Stimulated activated CD8-positive, alpha-beta memory T cell treated with anti-CD3 and anti-CD28 coated beads, Interleukin-2, amount 100 ng/mL, for 48 hours (primary cell): ENCODE measurements at regions not wholly inside any gene's neighbourhood (a gene's known extent, or its start where the extent isn't known, plus 50 kb on each side); places are given as distances from the start of the nearest gene placed in this dataset.
"Not testable (repeated sequence)": the region's sequence is repeated elsewhere in the genome, so short reads cannot be mapped to it uniquely, and the experiment has no call there.

Experiments
- DNase-seq, 2 donors: peaks; one replicate each; pipeline ENCODE4 v3.0.0-alpha.2; 2020; ENCODE audit warnings: low read depth in 2 of 2

GRCh38 chr14:87059060-87059839 lies 933.7 kb downstream of the GALC start:
- DNase-seq, result no peak

- no peak for DNase-seq
These were observed 938.0 kb downstream of the GALC start for GRCh38 chr14:87055007-87055406.

DNA sequence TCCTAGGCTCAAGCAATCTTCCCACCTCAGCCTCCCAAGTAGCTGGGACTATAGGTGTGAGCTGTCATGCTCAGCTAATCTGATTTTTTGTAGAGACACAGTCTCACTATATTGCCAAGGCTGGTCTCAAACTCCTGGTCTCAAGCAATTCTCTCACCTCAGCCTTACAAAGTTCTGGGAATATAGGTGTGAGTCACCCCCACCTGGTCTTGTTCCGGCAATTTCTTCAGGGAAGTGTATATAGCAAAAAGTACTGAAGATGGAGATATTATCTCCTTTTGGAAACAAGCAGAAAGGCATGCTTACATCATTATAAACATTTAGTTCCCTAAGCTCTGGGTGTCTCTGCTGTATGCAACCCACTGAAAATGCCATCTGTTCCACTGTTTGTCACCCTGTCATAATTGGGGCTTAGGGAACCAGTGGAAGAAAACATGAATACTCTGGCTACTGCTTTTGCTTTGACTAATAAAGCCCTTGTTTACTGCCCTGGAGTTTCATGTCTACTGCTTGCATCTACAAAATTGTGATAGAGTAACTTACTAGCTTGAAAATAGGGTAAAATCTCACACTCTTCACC lies 940.2 kb downstream of the GALC start:
- no peak for DNase-seq

DNA sequence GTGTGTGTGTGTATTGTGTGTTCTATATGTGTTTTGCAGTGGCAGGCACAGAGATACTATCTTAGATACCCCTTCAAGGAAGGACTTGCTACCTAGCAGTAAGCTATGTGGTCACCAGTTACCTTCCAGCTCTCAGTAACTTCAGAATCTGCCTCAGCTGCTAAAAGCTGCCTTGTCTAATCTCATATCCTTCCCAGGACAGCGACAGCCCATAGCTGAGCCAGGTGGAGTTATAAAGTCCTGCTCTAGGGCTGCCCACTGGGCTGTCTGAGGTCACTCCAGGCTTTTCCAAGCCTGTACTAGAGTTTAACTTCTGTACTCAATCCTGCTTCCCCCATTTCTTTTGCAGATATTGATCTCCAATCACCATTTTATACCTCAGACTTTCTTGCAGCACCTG lies 942.6 kb downstream of the GALC start:
- DNase-seq, result no peak

- DNase-seq, result no peak
These were observed 943.0 kb downstream of the GALC start for GRCh38 chr14:87049950-87050349.

GRCh38 chr14:87046960-87047359 lies 946.0 kb downstream of the GALC start:
- no peak for DNase-seq

GRCh38 chr14:87045956-87046355 lies 947.0 kb downstream of the GALC start:
- no peak for DNase-seq

GRCh38 chr14:87045246-87045645 lies 947.7 kb downstream of the GALC start:
- DNase-seq, result no peak

DNA sequence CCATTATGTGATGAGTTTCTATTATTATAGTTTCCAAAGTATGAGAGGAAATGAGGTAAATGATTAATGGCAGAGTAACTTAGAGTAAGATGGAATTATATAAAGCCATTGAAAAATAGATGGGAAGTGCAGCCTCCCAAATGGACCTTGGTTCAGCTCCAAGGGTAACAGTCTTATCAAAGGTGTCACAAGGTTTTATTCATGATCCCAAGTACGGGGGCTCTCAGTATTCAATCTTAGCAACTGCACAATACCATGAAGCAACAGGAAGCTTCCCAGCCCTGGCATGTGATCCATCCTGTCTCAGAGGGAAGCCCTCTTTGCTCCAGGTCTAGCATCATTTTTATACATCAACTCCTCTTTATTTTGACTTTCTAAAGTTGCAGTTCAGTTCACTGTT lies 948.2 kb downstream of the GALC start:
- no peak for DNase-seq

DNA sequence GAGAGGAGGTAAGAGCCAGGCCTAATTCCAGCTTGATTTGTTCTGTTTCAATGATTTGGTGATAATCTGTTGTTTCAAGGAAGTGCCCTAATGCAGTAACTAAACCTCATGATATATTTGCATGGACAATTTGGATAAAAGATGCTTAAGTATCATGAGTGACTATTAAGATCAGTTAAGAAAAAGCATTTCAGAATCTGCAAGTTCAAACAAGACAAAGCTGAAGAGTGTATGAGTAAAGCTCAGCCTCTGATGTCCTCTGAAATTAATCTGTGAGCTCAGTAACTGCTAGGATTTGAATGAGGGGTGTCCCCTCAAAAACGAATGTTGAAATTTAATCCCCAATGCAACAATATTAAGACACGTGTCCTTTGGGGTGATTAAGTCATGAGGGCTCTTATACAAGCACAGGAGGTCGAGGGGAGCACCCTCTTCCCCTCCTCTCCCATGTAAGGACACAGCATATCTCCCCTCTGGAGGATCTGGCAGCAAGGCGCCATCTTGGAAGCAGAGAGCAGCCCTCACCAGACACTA lies 949.2 kb downstream of the GALC start:
- DNase-seq, result no peak

DNA sequence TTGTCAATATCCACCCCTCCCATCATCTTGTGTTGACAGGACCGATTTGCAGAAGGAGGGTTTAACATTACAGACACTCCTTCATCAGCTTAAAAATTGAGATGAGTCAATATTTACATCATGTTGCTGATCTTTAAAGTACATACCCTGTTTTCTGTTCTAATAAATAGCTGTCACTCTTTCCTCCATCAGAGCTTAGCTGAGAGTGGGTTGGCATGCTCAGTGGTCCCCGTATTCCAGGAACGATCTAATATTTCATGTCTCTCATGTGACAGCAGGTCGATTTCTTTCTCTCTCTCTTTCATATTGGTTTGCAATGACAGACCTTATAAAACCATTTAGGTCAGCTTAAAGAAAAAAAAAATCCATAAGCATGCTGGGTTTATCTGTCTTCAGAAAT lies 950.6 kb downstream of the GALC start:
- no peak for DNase-seq

DNA sequence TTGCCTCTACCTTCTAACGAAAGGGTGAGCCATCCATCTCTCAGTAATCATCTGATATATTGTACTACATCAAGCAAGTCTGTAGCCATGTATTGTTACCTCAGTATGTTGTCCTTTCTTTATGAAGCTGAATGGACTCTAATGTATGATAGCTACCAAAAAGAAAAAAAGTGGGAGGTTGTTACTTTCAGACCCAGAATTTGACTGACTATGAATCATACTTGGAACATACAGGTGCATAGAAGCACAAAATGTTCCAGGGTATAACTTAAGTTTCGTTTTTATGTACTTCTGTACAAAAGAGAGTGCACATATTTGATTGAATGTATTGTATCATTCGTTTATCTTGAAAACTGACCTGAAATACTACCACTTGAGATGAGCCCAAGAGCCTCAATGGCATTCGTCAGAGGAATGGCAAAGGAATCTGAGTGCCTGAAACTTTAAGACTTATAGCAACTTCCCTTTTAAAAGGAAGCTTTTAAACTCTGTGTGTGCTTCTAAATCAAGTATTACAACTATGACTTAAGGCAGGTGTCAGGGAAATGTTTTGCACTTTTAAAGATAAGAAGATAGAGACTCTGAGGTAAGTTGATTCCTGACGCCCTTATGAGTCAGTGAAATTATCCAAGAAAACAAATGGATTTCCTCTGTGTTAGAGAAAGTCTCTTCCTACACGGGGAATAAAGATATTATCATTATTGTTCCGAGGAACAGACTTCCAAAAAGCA lies 951.5 kb downstream of the GALC start:
- no peak for DNase-seq

GRCh38 chr14:87034680-87035079 lies 958.3 kb downstream of the GALC start:
- no peak for DNase-seq

DNA sequence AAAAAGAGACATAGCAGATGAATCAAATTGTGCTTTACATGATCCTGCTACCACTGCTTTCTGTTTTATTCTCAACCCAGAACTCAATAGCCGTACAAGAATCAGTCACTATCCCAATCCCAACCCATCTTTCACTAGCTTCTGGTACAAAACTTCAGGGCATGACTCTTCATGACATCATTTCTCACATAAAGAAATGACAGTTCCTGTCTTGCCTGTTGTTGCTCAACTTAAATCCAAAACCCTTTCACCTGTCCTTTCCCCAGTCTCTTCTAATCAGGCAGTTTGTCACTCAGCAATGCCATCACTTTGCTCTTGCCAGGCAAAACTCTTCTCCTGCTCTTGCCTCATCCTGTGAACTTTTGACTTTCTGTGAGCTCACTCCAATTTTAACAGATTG lies 962.8 kb downstream of the GALC start:
- no peak for DNase-seq

DNA sequence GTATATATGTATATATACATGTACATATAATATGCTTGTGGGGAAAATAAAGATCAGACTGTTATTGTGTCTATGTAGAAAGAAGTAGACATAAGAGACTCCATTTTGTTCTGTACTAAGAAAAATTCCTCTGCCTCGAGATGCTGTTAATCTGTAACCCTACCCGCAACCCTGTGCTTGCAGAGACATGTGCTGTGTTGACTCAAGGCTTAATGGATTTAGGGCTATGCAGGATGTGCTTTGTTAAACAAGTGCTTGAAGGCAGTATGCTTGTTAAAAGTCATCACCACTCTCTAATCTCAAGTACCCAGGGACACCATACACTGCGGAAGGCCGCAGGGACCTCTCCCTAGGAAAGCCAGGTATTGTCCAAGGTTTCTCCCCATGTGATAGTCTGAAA lies 972.9 kb downstream of the GALC start:
- not testable (repeated sequence) for DNase-seq

GRCh38 chr14:87018294-87018693 lies 974.7 kb downstream of the GALC start:
- DNase-seq, result no peak

GRCh38 chr14:87017335-87017734 lies 975.6 kb downstream of the GALC start:
- no peak for DNase-seq

DNA sequence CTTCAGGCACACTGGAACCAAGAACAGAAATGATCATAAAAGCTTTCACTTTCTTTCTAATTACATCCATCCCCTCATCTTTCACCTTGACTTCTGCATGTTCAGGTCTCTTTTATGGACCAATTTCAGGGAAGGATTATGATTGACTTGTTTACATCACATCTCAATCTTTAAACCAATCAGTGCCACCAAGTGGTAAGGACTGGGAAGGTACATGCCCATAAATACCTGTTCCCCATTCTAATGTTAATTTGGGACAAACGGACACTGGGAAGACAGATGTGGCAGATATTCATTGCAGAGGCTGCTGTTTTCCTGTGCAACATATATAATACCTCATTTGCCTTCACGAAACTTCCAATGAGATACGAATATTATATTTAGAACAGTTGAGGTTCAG lies 978.1 kb downstream of the GALC start:
- DNase-seq, result no peak

GRCh38 chr14:87013583-87013982 lies 979.4 kb downstream of the GALC start:
- no peak for DNase-seq

- DNase-seq, result no peak
These were observed 984.0 kb downstream of the GALC start for GRCh38 chr14:87008965-87009364.

GRCh38 chr14:87005280-87005679 lies 987.7 kb downstream of the GALC start:
- no peak for DNase-seq

- DNase-seq, result no peak
These were observed 990.2 kb downstream of the GALC start for GRCh38 chr14:87002776-87003175.

DNA sequence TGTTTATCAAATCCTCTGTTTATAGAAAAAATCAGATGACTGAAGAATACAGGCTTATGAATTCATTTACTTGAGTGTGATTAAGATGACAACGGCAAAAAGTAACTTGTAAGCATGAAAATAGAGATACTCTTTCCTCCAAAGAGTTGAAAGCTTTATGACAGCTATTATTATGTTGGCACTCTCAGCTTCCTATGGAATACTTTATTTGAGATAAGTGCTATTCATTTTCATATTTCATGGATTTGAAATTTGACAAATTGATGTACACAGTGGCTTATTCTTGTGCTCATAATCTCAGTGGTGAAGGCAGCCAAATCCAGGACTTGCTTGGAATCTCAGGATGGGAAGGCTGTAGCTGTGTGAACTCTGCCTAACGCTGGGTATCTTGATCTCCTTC lies 991.6 kb downstream of the GALC start:
- DNase-seq, result no peak
